CD4-positive, alpha-beta T cell (primary cell): ENCODE measurements at regions not wholly inside any gene's neighbourhood (a gene's known extent, or its start where the extent isn't known, plus 50 kb on each side); places are given as distances from the start of the nearest gene placed in this dataset.

Experiments
- ATAC-seq: fragments of 200-7000 bp; cut with Tn5 transposase; one replicate; pipeline ENCODE4 v1.10.0; 2022; ENCODE audit warnings: mild to moderate bottlenecking; ENCODE audit not compliant: poor library complexity
- CTCF ChIA-PET: fragments of 350-600 bp; sonication (Branson Sonifier 250); formaldehyde crosslinking; loops from one replicate; lab custom pipeline; 2021; ENCODE audit warnings: antibody characterized with exemption, inconsistent platforms; lab: Charles Lee
- POLR2A ChIA-PET: fragments of 350-600 bp; sonication (Branson Sonifier 250); formaldehyde crosslinking; loops from one replicate; lab custom pipeline; 2021; ENCODE audit warnings: antibody characterized with exemption, inconsistent platforms; lab: Charles Lee
- DNase-seq, 14 experiments: peaks; one replicate each; pipeline ENCODE4 v3.0.0-alpha.2; 2013 to 2020; ENCODE audit warnings: mixed read lengths in 2 of 14
- H3K27ac ChIP-seq, 2 donors: one replicate each; pipeline versions ENCODE4 v1.5.1 to v1.7.0; 2013; ENCODE audit warnings: low read length in 2 of 2, low read depth in 1 of 2, mild to moderate bottlenecking in 1 of 2
- H3K27me3 ChIP-seq, 2 experiments: 1 replicate in 1 of 2; 2 replicates in 1 of 2; pipeline versions ENCODE4 v1.6.1 to v1.7.0; 2013; ENCODE audit warnings: low read length in 2 of 2, control low read depth in 1 of 2, mild to moderate bottlenecking in 1 of 2, moderate library complexity in 1 of 2; ENCODE audit not compliant: insufficient read depth in 2 of 2, control insufficient read depth in 1 of 2
- H3K36me3 ChIP-seq: one replicate; pipeline ENCODE4 v1.6.1; 2013; ENCODE audit warnings: low read length, control low read depth; ENCODE audit not compliant: insufficient read depth
- H3K4me1 ChIP-seq: one replicate; pipeline ENCODE4 v1.6.1; 2013; ENCODE audit warnings: low read length, control low read depth; ENCODE audit not compliant: insufficient read depth
- H3K4me3 ChIP-seq: one replicate; pipeline ENCODE4 v1.5.1; 2013; ENCODE audit warnings: mild to moderate bottlenecking, low read length, moderate library complexity
- H3K9me3 ChIP-seq, 2 experiments: 1 replicate in 1 of 2; 2 replicates in 1 of 2; pipeline versions ENCODE4 v1.6.1 to v1.7.0; 2013; ENCODE audit warnings: low read length in 2 of 2, mild to moderate bottlenecking in 2 of 2, control low read depth in 1 of 2, moderate library complexity in 1 of 2; ENCODE audit not compliant: control insufficient read depth in 1 of 2, insufficient read depth in 1 of 2
- H3K27ac Mint-ChIP-seq: one replicate; pipeline ENCODE4 v1.8.0; 2020; ENCODE audit warnings: mixed read lengths
- H3K27me3 Mint-ChIP-seq: one replicate; pipeline ENCODE4 v1.8.0; 2021; ENCODE audit warnings: mixed read lengths
- H3K36me3 Mint-ChIP-seq: one replicate; pipeline ENCODE4 v1.8.0; 2021; ENCODE audit warnings: low read depth, mixed read lengths
- H3K4me1 Mint-ChIP-seq: one replicate; pipeline ENCODE4 v1.8.0; 2021; ENCODE audit warnings: low read depth, mixed read lengths
- H3K4me3 Mint-ChIP-seq: one replicate; pipeline ENCODE4 v1.8.0; 2020; ENCODE audit warnings: mild to moderate bottlenecking, mixed read lengths
- H3K9me3 Mint-ChIP-seq: one replicate; pipeline ENCODE4 v1.8.0; 2020; ENCODE audit warnings: mixed read lengths
- intact Hi-C, 2 experiments: fragments of 100-400 bp; cut with DNase I in 1 of 2; cut with micrococcal nuclease in 1 of 2; formaldehyde crosslinking; loops; one replicate each; pipeline versions ENCODE4 v1.15.1 to v1.9.0; 2023 to 2025; cut with DNase I, micrococcal nuclease
- TF ChIP-seq, protein P1 (sequence below): fragments of 200-600 bp; IDR thresholded peaks from one replicate; pipeline ENCODE4 v1.8.0; 2022; ENCODE audit warnings: antibody characterized with exemption, mild to moderate bottlenecking

DNA sequence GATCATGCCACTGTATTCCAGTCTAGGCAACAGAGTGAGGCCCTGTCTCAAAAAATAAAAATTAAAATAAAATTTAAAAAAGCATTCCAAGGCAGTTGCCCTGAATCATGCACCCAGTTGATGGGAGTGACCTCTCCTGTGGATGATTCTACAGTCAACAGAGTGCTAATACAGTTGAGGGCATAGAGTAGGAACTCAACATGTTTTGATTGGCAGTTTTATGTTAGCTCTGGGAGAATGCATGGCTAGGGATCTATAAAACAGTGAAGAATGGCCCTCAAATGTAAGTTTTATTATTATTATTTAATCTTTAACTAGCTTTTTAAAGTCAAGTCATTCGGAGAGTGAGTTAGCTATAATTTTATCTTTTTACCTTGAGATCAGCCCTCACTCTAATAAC, 228.5 kb upstream of the ITGA4 start:
- H3K27me3 ChIP-seq = no peaks in the 10 kb centered on the region
- POLR2A ChIA-PET = interaction anchor here (0.5 to 1.1 kb wide), 2 partner anchors 18 to 101 kb away, joined by 3 read pairs; no protein-coding TSS in a partner anchor
- DNase-seq = no peak

DNA sequence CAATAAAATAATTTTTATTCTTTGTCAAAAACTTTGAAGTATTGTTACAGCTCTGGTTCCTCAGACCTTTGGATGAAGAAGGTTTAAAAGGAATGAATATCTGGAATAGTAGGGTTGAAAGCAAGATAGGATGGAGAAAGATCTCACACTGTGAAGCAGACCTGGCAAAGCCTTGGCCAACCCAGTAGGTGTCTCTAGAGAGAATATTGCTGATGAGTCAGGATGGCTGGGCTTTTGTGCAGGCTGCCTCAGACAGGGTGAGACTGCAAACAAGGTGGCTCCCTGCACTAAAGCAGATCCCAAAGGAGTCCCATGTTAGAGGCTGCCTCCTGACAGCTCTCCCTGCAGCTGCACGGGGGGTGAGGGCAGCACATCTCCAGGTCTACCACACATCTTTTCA, 226.0 kb upstream of the ITGA4 start:
- ATAC-seq (no peak), DNase-seq (peak in 1 of 14 experiments; percentile 12)
- ChIA-PET CTCF (no interaction called here), POLR2A (no interaction called here)
- no peak overlapping the region for H3K27ac Mint-ChIP-seq
- no peaks in the 10 kb centered on the region for H3K27me3 Mint-ChIP-seq
- Histone ChIP-seq H3K9me3 (no peaks in the 10 kb centered on the region), H3K4me3 (no peak overlapping the region), H3K4me1 (no peaks in the 10 kb centered on the region), H3K27ac (no peak overlapping the region), H3K27me3 (no peaks in the 10 kb centered on the region), H3K36me3 (peaks cover 7% of the 10 kb centered on the region)
- TF ChIP-seq, protein P1, sequence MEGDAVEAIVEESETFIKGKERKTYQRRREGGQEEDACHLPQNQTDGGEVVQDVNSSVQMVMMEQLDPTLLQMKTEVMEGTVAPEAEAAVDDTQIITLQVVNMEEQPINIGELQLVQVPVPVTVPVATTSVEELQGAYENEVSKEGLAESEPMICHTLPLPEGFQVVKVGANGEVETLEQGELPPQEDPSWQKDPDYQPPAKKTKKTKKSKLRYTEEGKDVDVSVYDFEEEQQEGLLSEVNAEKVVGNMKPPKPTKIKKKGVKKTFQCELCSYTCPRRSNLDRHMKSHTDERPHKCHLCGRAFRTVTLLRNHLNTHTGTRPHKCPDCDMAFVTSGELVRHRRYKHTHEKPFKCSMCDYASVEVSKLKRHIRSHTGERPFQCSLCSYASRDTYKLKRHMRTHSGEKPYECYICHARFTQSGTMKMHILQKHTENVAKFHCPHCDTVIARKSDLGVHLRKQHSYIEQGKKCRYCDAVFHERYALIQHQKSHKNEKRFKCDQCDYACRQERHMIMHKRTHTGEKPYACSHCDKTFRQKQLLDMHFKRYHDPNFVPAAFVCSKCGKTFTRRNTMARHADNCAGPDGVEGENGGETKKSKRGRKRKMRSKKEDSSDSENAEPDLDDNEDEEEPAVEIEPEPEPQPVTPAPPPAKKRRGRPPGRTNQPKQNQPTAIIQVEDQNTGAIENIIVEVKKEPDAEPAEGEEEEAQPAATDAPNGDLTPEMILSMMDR = no peak
- peaks cover 2% of the 10 kb centered on the region for H3K9me3 Mint-ChIP-seq
- peaks cover 18% of the 10 kb centered on the region for H3K4me1 Mint-ChIP-seq
- intact Hi-C loops = no loop called here
- no peak overlapping the region for H3K4me3 Mint-ChIP-seq
- H3K36me3 Mint-ChIP-seq = peaks cover 30% of the 10 kb centered on the region

More for the DNA sequence above, 228.5 kb upstream of the ITGA4 start:
- peaks cover 2% of the 10 kb centered on the region for H3K9me3 Mint-ChIP-seq
- H3K4me3 Mint-ChIP-seq = no peak overlapping the region
- no peaks in the 10 kb centered on the region for H3K4me1 ChIP-seq
- no peaks in the 10 kb centered on the region for H3K9me3 ChIP-seq
- no peaks in the 10 kb centered on the region for H3K27me3 Mint-ChIP-seq
- no peak overlapping the region for H3K4me3 ChIP-seq
- no peak overlapping the region for H3K27ac ChIP-seq
- H3K4me1 Mint-ChIP-seq = peaks cover 28% of the 10 kb centered on the region
- CTCF ChIA-PET = no interaction called here
- peaks cover 7% of the 10 kb centered on the region for H3K36me3 ChIP-seq
- H3K36me3 Mint-ChIP-seq = peaks cover 37% of the 10 kb centered on the region
- TF ChIP-seq, protein P1 = no peak
- no peak for ATAC-seq
- intact Hi-C loops = loop anchor here in 1 of 2 experiments (10.0 kb wide), 2 partner anchors 46 to 76 kb away; no protein-coding TSS in a partner anchor
- no peak overlapping the region for H3K27ac Mint-ChIP-seq

DNA sequence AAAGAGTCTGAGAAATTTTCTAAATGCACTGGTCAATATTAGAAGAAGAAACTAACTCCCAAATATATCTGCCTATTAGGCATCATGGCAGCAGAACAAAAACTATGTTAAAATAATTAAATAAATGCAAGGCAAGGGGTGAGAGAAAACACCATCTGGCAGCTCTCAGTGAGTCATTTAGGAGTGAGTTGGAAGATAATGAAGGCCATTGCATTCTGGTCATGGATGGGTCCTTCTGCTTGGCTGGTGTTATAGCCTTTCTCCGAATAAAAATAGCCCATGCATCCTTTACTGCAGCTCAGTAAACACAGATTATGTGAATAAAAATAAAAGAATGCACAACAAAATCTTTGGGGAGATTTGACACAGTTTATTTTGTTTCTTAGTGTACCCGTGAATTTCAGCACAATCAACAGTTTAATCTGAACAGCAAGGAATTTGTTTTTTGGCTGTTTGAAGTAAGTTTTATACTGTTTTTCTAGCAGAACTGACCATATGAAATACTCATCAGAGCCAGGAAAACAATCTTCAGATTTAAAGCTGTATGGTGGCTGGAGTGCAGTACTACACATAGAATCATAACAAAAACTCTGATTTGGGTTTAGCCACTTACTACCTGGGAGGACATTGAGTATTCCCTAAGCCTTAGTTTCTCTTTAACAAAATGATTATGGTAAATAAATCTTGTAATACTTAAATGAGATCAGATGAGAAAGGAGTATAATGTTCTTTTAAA, 225.1 kb upstream of the ITGA4 start:
- H3K9me3 ChIP-seq = no peaks in the 10 kb centered on the region
- DNase-seq = no peak
- no peaks in the 10 kb centered on the region for H3K9me3 Mint-ChIP-seq
- H3K4me3 ChIP-seq = no peak overlapping the region
- no peaks in the 10 kb centered on the region for H3K27me3 ChIP-seq
- H3K27ac ChIP-seq = no peak overlapping the region
- POLR2A ChIA-PET = no interaction called here
- no peaks in the 10 kb centered on the region for H3K27me3 Mint-ChIP-seq
- H3K36me3 Mint-ChIP-seq = peaks cover 21% of the 10 kb centered on the region
- no peak overlapping the region for H3K4me3 Mint-ChIP-seq
- intact Hi-C loops = no loop called here
- peaks cover 7% of the 10 kb centered on the region for H3K36me3 ChIP-seq
- H3K4me1 ChIP-seq = no peaks in the 10 kb centered on the region
- TF ChIP-seq, protein P1 = no peak
- no peak for ATAC-seq
- H3K27ac Mint-ChIP-seq = no peak overlapping the region
- CTCF ChIA-PET = no interaction called here
- peaks cover 15% of the 10 kb centered on the region for H3K4me1 Mint-ChIP-seq
